ENCODE measurements at regions not wholly inside any gene's neighbourhood (a gene's known extent, or its start where the extent isn't known, plus 50 kb on each side); places are given as distances from the start of the nearest gene placed in this dataset.

- intact Hi-C loops (cut with DNase I): no loop called here
- no peak for TF ChIP-seq CTCF (IDR thresholded peaks at IDR 0.05)
- Histone ChIP-seq H3K36me3 (no peaks in the 10 kb centered on the region), H3K4me3 (no peak overlapping the region), H3K27me3 (no peaks in the 10 kb centered on the region), H3K4me1 (peaks cover 0 to 43% (median 23%) of the 10 kb centered on the region in 9 donors), H3K9me3 (no peaks in the 10 kb centered on the region), H3K27ac (peak overlapping the region in 5 of 10 donors; percentile 17 to 77 (median 39))
- no peak for ATAC-seq
- no peak for DNase-seq
- WGBS, 2 donors: 85 to 88% methylated on average over 5 of the region's 5 CpGs
Measured at GRCh38 chr11:27250867-27251665, 111.9 kb downstream of the CCDC34 start.

GRCh38 chr11:27248576-27249509, 114.2 kb downstream of the CCDC34 start:
- TF ChIP-seq CTCF (IDR thresholded peaks at IDR 0.05): no peak
- Histone ChIP-seq H3K4me1 (peaks cover 0 to 42% (median 25%) of the 10 kb centered on the region in 9 donors), H3K27me3 (no peaks in the 10 kb centered on the region), H3K27ac (peak overlapping the region in 8 of 10 donors; percentile 24 to 84 (median 59)), H3K9me3 (no peaks in the 10 kb centered on the region), H3K36me3 (no peaks in the 10 kb centered on the region), H3K4me3 (no peak overlapping the region)
- peak in 1 of 2 donors; percentile 41 for DNase-seq
- intact Hi-C loops (cut with DNase I): no loop called here
- ATAC-seq: peak; percentile 65 to 82 (median 81)
- 56 to 59% methylated on average over 13 of the region's 13 CpGs for WGBS, 2 donors

- H3K9me3 ChIP-seq: no peaks in the 10 kb centered on the region
- TF ChIP-seq CTCF (IDR thresholded peaks at IDR 0.05): no peak
- H3K27me3 ChIP-seq: no peaks in the 10 kb centered on the region
- DNase-seq: no peak
- H3K36me3 ChIP-seq: no peaks in the 10 kb centered on the region
- 56 to 74% methylated on average over 5 of the region's 5 CpGs for WGBS, 2 donors
- ATAC-seq: peak in 3 of 8 donors; percentile 27 to 46 (median 46)
- H3K4me3 ChIP-seq: no peak overlapping the region
- peaks cover 0 to 42% (median 25%) of the 10 kb centered on the region in 9 donors for H3K4me1 ChIP-seq
- intact Hi-C loops (cut with DNase I): loop anchor here in 1 of 10 donors (2.0 kb wide), 1 partner anchor 35 kb away; no protein-coding TSS in a partner anchor
- peak overlapping the region in 7 of 10 donors; percentile 24 to 84 (median 63) for H3K27ac ChIP-seq
Measured at GRCh38 chr11:27247660-27248059, 115.4 kb downstream of the CCDC34 start.

- Histone ChIP-seq H3K4me1 (peaks cover 0 to 42% (median 25%) of the 10 kb centered on the region in 9 donors), H3K36me3 (no peaks in the 10 kb centered on the region), H3K27me3 (no peaks in the 10 kb centered on the region), H3K9me3 (no peaks in the 10 kb centered on the region), H3K4me3 (no peak overlapping the region), H3K27ac (peak overlapping the region in 7 of 10 donors; percentile 24 to 84 (median 55))
- 45 to 54% methylated on average over 3 of the region's 3 CpGs for WGBS, 2 donors
- DNase-seq (peak in 1 of 2 donors; percentile 18), ATAC-seq (peak in 7 of 8 donors; percentile 31 to 81 (median 65))
- intact Hi-C loops (cut with DNase I): loop anchor here in 1 of 10 donors (2.0 kb wide), 1 partner anchor 34 kb away; no protein-coding TSS in a partner anchor
- TF ChIP-seq CTCF (IDR thresholded peaks at IDR 0.05): no peak
Measured at GRCh38 chr11:27246925-27247324, 116.1 kb downstream of the CCDC34 start.

Measured in heart right ventricle (tissue), 16 donors.